Body of pancreas (tissue), 4 donors: ENCODE measurements at regions not wholly inside any gene's neighbourhood (a gene's known extent, or its start where the extent isn't known, plus 50 kb on each side); places are given as distances from the start of the nearest gene placed in this dataset.

Experiments used
- ATAC-seq: fragments of 150-250 bp; one replicate; pipeline ENCODE4 v1.9.1; 2016
- DNase-seq, 4 donors: peaks; one replicate each; pipeline ENCODE4 v3.0.0-alpha.2; 2019
- H3K27ac ChIP-seq, 4 donors: fragments of 200-600 bp; sonication (generic); 1 replicate in 3 of 4; 2 replicates in 1 of 4; pipeline versions ENCODE4 v1.5.1 to v1.6.1; 2016 to 2019; ENCODE audit warnings: mild to moderate bottlenecking in 1 of 4, mixed read lengths in 1 of 4, moderate library complexity in 1 of 4
- H3K27me3 ChIP-seq, 2 donors: fragments of 200-600 bp; sonication (generic); one replicate each; pipeline ENCODE4 v1.6.0; 2016; ENCODE audit warnings: mild to moderate bottlenecking in 1 of 2
- H3K36me3 ChIP-seq, 2 donors: fragments of 200-600 bp; sonication (generic); replicated peaks in 1 of 2; 2 replicates each; pipeline ENCODE4 v1.5.1; 2016; ENCODE audit warnings: low read depth in 2 of 2; ENCODE audit not compliant: insufficient read depth in 1 of 2
- H3K4me1 ChIP-seq: fragments of 200-600 bp; sonication (generic); one replicate; pipeline ENCODE4 v1.6.0; 2016
- H3K4me3 ChIP-seq, 2 donors: fragments of 200-600 bp; sonication (generic); 1 replicate in 1 of 2; 2 replicates in 1 of 2; pipeline ENCODE4 v1.5.1; 2016 to 2019
- H3K9me3 ChIP-seq, 3 donors: fragments of 200-600 bp; sonication (generic); 1 replicate in 2 of 3; 2 replicates in 1 of 3; pipeline ENCODE4 v1.5.1; 2016
- POLR2A ChIP-seq, 3 donors: fragments of 450-650 bp; IDR thresholded peaks; one replicate each; pipeline ENCODE4 v1.6.1; 2016; ENCODE audit warnings: antibody characterized with exemption in 3 of 3, mild to moderate bottlenecking in 2 of 3
- WGBS, 2 donors: methylation state at CpG; one replicate each; pipeline ENCODE4 v1.1.5; 2017; 5-methylcytosine and 5-hydroxymethylcytosine counted together
- intact Hi-C: fragments of 100-400 bp; cut with DNase I; formaldehyde crosslinking; loops from one replicate; pipeline ENCODE4 v1.15.1; 2023
- TF ChIP-seq, protein P1 (sequence below), 7 experiments: fragments of 450-650 bp in 4 of 7; fragments of 200-600 bp in 3 of 7; sonication (generic) in 3 of 7; IDR thresholded peaks; one replicate each; pipeline ENCODE4 v1.5.1; 2016 to 2019; ENCODE audit warnings: antibody characterized with exemption in 7 of 7

DNA sequence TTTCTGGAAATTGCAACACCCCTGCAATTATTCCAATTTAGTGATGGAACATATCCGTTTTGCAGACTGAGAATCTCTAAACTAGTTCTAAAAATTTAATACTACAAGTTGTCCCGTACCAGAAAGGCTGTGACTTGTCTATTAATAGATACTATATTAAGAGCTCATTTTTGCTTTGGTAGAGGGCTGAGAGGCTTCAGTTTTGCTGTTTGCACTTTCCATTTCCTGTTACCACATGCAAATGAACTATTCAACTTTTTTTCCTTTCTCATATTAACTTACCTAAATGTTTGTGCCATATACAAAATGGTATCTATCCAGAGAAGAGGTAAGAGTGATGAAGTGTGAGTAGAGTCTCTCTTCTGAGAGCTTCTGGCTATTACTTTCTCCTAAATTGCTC lies 101.5 kb upstream of the CRBN start:
- H3K4me3 ChIP-seq: no peak overlapping the region
- H3K27ac ChIP-seq: no peak overlapping the region
- intact Hi-C loops: no loop called here
- 37 to 53% methylated on average over 2 of the region's 2 CpGs for WGBS, 2 donors
- TF ChIP-seq POLR2A (IDR thresholded peaks at IDR 0.05): no peak
- TF ChIP-seq, protein P1, sequence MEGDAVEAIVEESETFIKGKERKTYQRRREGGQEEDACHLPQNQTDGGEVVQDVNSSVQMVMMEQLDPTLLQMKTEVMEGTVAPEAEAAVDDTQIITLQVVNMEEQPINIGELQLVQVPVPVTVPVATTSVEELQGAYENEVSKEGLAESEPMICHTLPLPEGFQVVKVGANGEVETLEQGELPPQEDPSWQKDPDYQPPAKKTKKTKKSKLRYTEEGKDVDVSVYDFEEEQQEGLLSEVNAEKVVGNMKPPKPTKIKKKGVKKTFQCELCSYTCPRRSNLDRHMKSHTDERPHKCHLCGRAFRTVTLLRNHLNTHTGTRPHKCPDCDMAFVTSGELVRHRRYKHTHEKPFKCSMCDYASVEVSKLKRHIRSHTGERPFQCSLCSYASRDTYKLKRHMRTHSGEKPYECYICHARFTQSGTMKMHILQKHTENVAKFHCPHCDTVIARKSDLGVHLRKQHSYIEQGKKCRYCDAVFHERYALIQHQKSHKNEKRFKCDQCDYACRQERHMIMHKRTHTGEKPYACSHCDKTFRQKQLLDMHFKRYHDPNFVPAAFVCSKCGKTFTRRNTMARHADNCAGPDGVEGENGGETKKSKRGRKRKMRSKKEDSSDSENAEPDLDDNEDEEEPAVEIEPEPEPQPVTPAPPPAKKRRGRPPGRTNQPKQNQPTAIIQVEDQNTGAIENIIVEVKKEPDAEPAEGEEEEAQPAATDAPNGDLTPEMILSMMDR (IDR thresholded peaks at IDR 0.05): no peak
- no peak for ATAC-seq
- no peaks in the 10 kb centered on the region for H3K9me3 ChIP-seq
- DNase-seq: no peak
- H3K27me3 ChIP-seq: no peaks in the 10 kb centered on the region
- no peaks in the 10 kb centered on the region for H3K36me3 ChIP-seq
- H3K4me1 ChIP-seq: no peaks in the 10 kb centered on the region

DNA sequence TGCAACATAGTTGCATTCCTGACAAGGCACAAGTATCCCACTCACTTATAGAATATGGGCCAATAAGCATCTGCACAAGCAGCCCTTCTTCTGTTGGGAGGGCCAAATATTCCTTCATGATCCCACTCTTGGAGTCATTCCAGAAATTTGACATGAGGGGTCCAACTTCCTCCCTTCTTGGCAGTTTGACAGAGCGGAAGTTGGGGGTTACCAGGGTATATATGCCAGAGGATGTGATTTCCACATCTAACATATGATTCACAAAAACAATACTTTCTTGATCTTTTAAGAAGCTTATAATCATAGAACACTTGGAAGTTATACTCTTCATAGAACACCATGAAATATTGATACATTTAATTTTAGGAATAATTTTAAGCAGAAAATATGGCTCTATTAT lies 100.9 kb upstream of the CRBN start:
- intact Hi-C loops: no loop called here
- DNase-seq: no peak
- TF ChIP-seq, protein P1 (IDR thresholded peaks at IDR 0.05): no peak
- no peak for TF ChIP-seq POLR2A (IDR thresholded peaks at IDR 0.05)
- Histone ChIP-seq H3K27me3 (no peaks in the 10 kb centered on the region), H3K27ac (no peak overlapping the region), H3K9me3 (no peaks in the 10 kb centered on the region), H3K4me1 (no peaks in the 10 kb centered on the region), H3K36me3 (no peaks in the 10 kb centered on the region), H3K4me3 (no peak overlapping the region)
- ATAC-seq: no peak
- WGBS, 2 donors: 60 to 67% methylated on average over 1 of the region's 1 CpG

DNA sequence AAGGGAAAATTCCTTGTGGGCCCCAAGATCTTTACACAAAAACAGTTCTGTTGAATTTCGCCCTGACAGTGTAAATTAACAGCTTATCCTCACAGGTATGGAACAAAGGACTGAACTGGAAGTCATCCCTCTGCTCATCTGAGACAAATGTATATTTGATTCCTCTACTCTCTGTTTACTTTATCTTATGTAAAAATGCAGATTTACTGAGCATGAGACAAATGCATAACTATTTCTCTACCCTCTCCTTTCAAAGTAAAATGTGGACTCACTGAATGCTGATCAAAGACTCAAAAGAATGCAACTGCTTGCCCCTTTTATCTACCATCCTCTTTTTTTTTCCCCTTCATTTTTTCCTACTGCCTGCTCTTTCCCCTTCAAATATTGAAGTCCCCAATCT lies 98.6 kb upstream of the CRBN start:
- Histone ChIP-seq H3K36me3 (no peaks in the 10 kb centered on the region), H3K27ac (no peak overlapping the region), H3K4me3 (no peak overlapping the region), H3K27me3 (no peaks in the 10 kb centered on the region), H3K4me1 (no peaks in the 10 kb centered on the region), H3K9me3 (no peaks in the 10 kb centered on the region)
- no peak for TF ChIP-seq POLR2A (IDR thresholded peaks at IDR 0.05)
- TF ChIP-seq, protein P1 (IDR thresholded peaks at IDR 0.05): no peak
- ATAC-seq (no peak), DNase-seq (no peak)
- intact Hi-C loops: no loop called here
- 26 to 29% methylated on average over 1 of the region's 1 CpG for whole genome bisulfite sequencing, 2 donors

- Histone ChIP-seq H3K9me3 (no peaks in the 10 kb centered on the region), H3K27me3 (no peaks in the 10 kb centered on the region), H3K4me1 (no peaks in the 10 kb centered on the region), H3K4me3 (no peak overlapping the region), H3K36me3 (no peaks in the 10 kb centered on the region), H3K27ac (no peak overlapping the region)
- no peak for ATAC-seq
- no peak for TF ChIP-seq POLR2A (IDR thresholded peaks at IDR 0.05)
- TF ChIP-seq, protein P1 (IDR thresholded peaks at IDR 0.05): no peak
- intact Hi-C loops: no loop called here
- 71 to 73% methylated on average over 2 of the region's 2 CpGs for whole genome bisulfite sequencing, 2 donors
- DNase-seq: no peak
These were observed 97.1 kb upstream of the CRBN start for GRCh38 chr3:3276630-3277029.

GRCh38 chr3:3264796-3265195 lies 85.3 kb upstream of the CRBN start:
- 77 to 86% methylated on average over 3 of the region's 3 CpGs for WGBS, 2 donors
- TF ChIP-seq POLR2A (IDR thresholded peaks at IDR 0.05): no peak
- TF ChIP-seq, protein P1 (IDR thresholded peaks at IDR 0.05): no peak
- Histone ChIP-seq H3K27me3 (no peaks in the 10 kb centered on the region), H3K4me3 (no peak overlapping the region), H3K9me3 (no peaks in the 10 kb centered on the region), H3K27ac (no peak overlapping the region), H3K36me3 (no peaks in the 10 kb centered on the region), H3K4me1 (no peaks in the 10 kb centered on the region)
- intact Hi-C loops: no loop called here
- ATAC-seq (no peak), DNase-seq (no peak)
